GM23248 (cell line): ENCODE measurements at regions not wholly inside any gene's neighbourhood (a gene's known extent, or its start where the extent isn't known, plus 50 kb on each side); places are given as distances from the start of the nearest gene placed in this dataset.

ENCODE experiments used
- DNase-seq: peaks from one replicate; pipeline ENCODE4 v3.0.0-alpha.2; 2015
- H2AFZ ChIP-seq: fragments of 200-600 bp; sonication (generic); 2 replicates; pipeline ENCODE4 v1.6.1; 2016; ENCODE audit warnings: antibody characterized with exemption
- H3F3A ChIP-seq: fragments of 200-600 bp; sonication (generic); 2 replicates; pipeline ENCODE4 v1.6.1; 2016; ENCODE audit warnings: mild to moderate bottlenecking, antibody characterized with exemption, mixed run types; ENCODE audit not compliant: insufficient read depth
- H3K27ac ChIP-seq: fragments of 200-600 bp; sonication (generic); 2 replicates; pipeline ENCODE4 v1.5.1; 2016; ENCODE audit warnings: mild to moderate bottlenecking
- H3K27me3 ChIP-seq: fragments of 200-600 bp; sonication (generic); replicated peaks from 2 replicates; pipeline ENCODE4 v1.6.1; 2016; ENCODE audit warnings: mild to moderate bottlenecking; ENCODE audit not compliant: insufficient read depth
- H3K36me3 ChIP-seq: fragments of 200-600 bp; sonication (generic); 2 replicates; pipeline ENCODE4 v1.6.1; 2016; ENCODE audit warnings: low read depth, mild to moderate bottlenecking
- H3K4me1 ChIP-seq: fragments of 200-600 bp; sonication (generic); 2 replicates; pipeline ENCODE4 v1.6.1; 2016; ENCODE audit warnings: mild to moderate bottlenecking; ENCODE audit not compliant: insufficient read depth
- H3K4me2 ChIP-seq: fragments of 200-600 bp; sonication (generic); one replicate; pipeline ENCODE4 v1.6.1; 2016; ENCODE audit warnings: mild to moderate bottlenecking; ENCODE audit not compliant: unreplicated experiment
- H3K4me3 ChIP-seq: fragments of 200-600 bp; sonication (generic); 2 replicates; pipeline ENCODE4 v1.5.1; 2016; ENCODE audit warnings: mild to moderate bottlenecking
- H3K79me2 ChIP-seq: fragments of 200-600 bp; sonication (generic); 2 replicates; pipeline ENCODE4 v1.6.1; 2016; ENCODE audit warnings: mild to moderate bottlenecking; ENCODE audit not compliant: insufficient read depth
- H3K9ac ChIP-seq: fragments of 200-600 bp; sonication (generic); 2 replicates; pipeline ENCODE4 v1.6.1; 2016; ENCODE audit warnings: mild to moderate bottlenecking
- H3K9me2 ChIP-seq: fragments of 200-600 bp; sonication (generic); 2 replicates; pipeline ENCODE4 v1.6.1; 2016; ENCODE audit warnings: mixed run types, mild to moderate bottlenecking, moderate library complexity; ENCODE audit not compliant: insufficient read depth
- H3K9me3 ChIP-seq: fragments of 200-600 bp; sonication (generic); one replicate; pipeline ENCODE4 v1.6.1; 2017; ENCODE audit warnings: low read depth
- H4K20me1 ChIP-seq: fragments of 200-600 bp; sonication (generic); 2 replicates; pipeline ENCODE4 v1.6.0; 2016; ENCODE audit not compliant: insufficient read depth
- EZH2 ChIP-seq: fragments of 200-600 bp; sonication (generic); IDR thresholded peaks from 2 replicates; pipeline ENCODE4 v1.6.1; 2018; ENCODE audit warnings: antibody characterized with exemption, mild to moderate bottlenecking; ENCODE audit not compliant: insufficient read depth, poor library complexity, severe bottlenecking
- EZH2phosphoT487 ChIP-seq: fragments of 200-600 bp; sonication (generic); IDR thresholded peaks from 2 replicates; pipeline ENCODE4 v1.6.1; 2018; ENCODE audit warnings: antibody characterized with exemption, moderate library complexity, mild to moderate bottlenecking, low read depth; ENCODE audit not compliant: insufficient read depth
- WGBS, 2 experiments: methylation state at CpG; one replicate each; pipeline ENCODE4 v1.1.6; 2015 to 2017; ENCODE audit warnings: low lambda C conversion rate in 2 of 2, low coverage in 1 of 2; ENCODE audit errors: missing lambda C conversion rate in 2 of 2; 5-methylcytosine and 5-hydroxymethylcytosine counted together
- in situ Hi-C: fragments of 300-500 bp; cut with MboI; formaldehyde crosslinking; loops from 2 replicates; pipeline ENCODE4 v1.15.0; 2020

GRCh38 chr2:65507102-65508069, 75.0 kb upstream of the SPRED2 start:
- Histone ChIP-seq H3K36me3 (no peaks in the 10 kb centered on the region), H3K27ac (no peak overlapping the region), H3K4me3 (no peak overlapping the region), H3K4me1 (no peaks in the 10 kb centered on the region), H3K9ac (no peak overlapping the region), H3K79me2 (no peaks in the 10 kb centered on the region), H3F3A (no peaks in the 10 kb centered on the region), H3K9me3 (no peaks in the 10 kb centered on the region), H3K27me3 (no peaks in the 10 kb centered on the region), H3K9me2 (no peaks in the 10 kb centered on the region), H3K4me2 (no peak overlapping the region), H4K20me1 (no peaks in the 10 kb centered on the region), H2AFZ (no peak overlapping the region)
- 89% methylated on average over 10 of the region's 10 CpGs for whole genome bisulfite sequencing, 2 experiments
- TF ChIP-seq EZH2 (no peak), EZH2phosphoT487 (no peak)
- DNase-seq: no peak
- in situ Hi-C loops: no loop called here

- H3K4me3 ChIP-seq: no peak overlapping the region
- TF ChIP-seq EZH2 (no peak), EZH2phosphoT487 (no peak)
- no peak overlapping the region for H3K27ac ChIP-seq
- H3K9ac ChIP-seq: no peak overlapping the region
- H3K27me3 ChIP-seq: no peaks in the 10 kb centered on the region
- H3K9me2 ChIP-seq: no peaks in the 10 kb centered on the region
- WGBS, 2 experiments: 73 to 74% methylated on average over 14 of the region's 14 CpGs
- H3K36me3 ChIP-seq: no peaks in the 10 kb centered on the region
- no peak overlapping the region for H2AFZ ChIP-seq
- H3K79me2 ChIP-seq: no peaks in the 10 kb centered on the region
- no peak overlapping the region for H3K4me2 ChIP-seq
- H3F3A ChIP-seq: no peaks in the 10 kb centered on the region
- in situ Hi-C loops: no loop called here
- no peaks in the 10 kb centered on the region for H3K9me3 ChIP-seq
- no peaks in the 10 kb centered on the region for H4K20me1 ChIP-seq
- no peaks in the 10 kb centered on the region for H3K4me1 ChIP-seq
- DNase-seq: no peak
These were observed 72.7 kb upstream of the SPRED2 start for GRCh38 chr2:65504814-65505697.

GRCh38 chr2:65504201-65504600, 71.8 kb upstream of the SPRED2 start:
- Histone ChIP-seq H3K9me3 (no peaks in the 10 kb centered on the region), H3F3A (no peaks in the 10 kb centered on the region), H3K27me3 (no peaks in the 10 kb centered on the region), H3K27ac (no peak overlapping the region), H4K20me1 (no peaks in the 10 kb centered on the region), H3K4me1 (no peaks in the 10 kb centered on the region), H3K36me3 (no peaks in the 10 kb centered on the region), H3K79me2 (no peaks in the 10 kb centered on the region), H2AFZ (no peak overlapping the region), H3K4me3 (no peak overlapping the region), H3K4me2 (no peak overlapping the region), H3K9me2 (no peaks in the 10 kb centered on the region), H3K9ac (no peak overlapping the region)
- DNase-seq: no peak
- in situ Hi-C loops: no loop called here
- TF ChIP-seq EZH2phosphoT487: no peak
- WGBS, 2 experiments: 81 to 83% methylated on average over 6 of the region's 6 CpGs

- in situ Hi-C loops: no loop called here
- H3K27me3 ChIP-seq: no peaks in the 10 kb centered on the region
These were observed 71.3 kb upstream of the SPRED2 start for GRCh38 chr2:65503746-65504145.

More at GRCh38 chr2:65503746-65504145, 71.3 kb upstream of the SPRED2 start:
- H3K9me2 ChIP-seq: no peaks in the 10 kb centered on the region
- WGBS, 2 experiments: 50 to 56% methylated on average over 5 of the region's 5 CpGs
- H3K4me1 ChIP-seq: no peaks in the 10 kb centered on the region
- H3K79me2 ChIP-seq: no peaks in the 10 kb centered on the region
- H3K27ac ChIP-seq: no peak overlapping the region
- no peak overlapping the region for H2AFZ ChIP-seq
- DNase-seq: no peak
- H3K4me3 ChIP-seq: no peak overlapping the region
- no peaks in the 10 kb centered on the region for H3F3A ChIP-seq
- no peak for TF ChIP-seq EZH2phosphoT487
- TF ChIP-seq EZH2: no peak
- H4K20me1 ChIP-seq: no peaks in the 10 kb centered on the region
- no peak overlapping the region for H3K9ac ChIP-seq
- no peaks in the 10 kb centered on the region for H3K9me3 ChIP-seq
- H3K4me2 ChIP-seq: no peak overlapping the region
- H3K36me3 ChIP-seq: no peaks in the 10 kb centered on the region
